OCI-LY3 (cell line): ENCODE measurements at regions not wholly inside any gene's neighbourhood (a gene's known extent, or its start where the extent isn't known, plus 50 kb on each side); places are given as distances from the start of the nearest gene placed in this dataset.

Source experiments
- CTCF ChIP-seq: fragments of 200-600, 300-600 bp; sonication (generic); IDR thresholded peaks from 2 replicates; pipeline ENCODE4 v1.5.1; 2014; ENCODE audit warnings: antibody characterized with exemption, low read length, low read depth
- EZH2phosphoT487 ChIP-seq: fragments of 200-600 bp; shearing (Covaris generic); IDR thresholded peaks from 2 replicates; pipeline ENCODE4 v1.6.1; 2018; ENCODE audit warnings: antibody characterized with exemption, mixed run types, low read depth

GRCh38 chr2:20521193-20521592, 74.3 kb downstream of the RHOB start:
- TF ChIP-seq CTCF (no peak), EZH2phosphoT487 (no peak)
